Body of pancreas (tissue), 4 donors: ENCODE measurements at regions not wholly inside any gene's neighbourhood (a gene's known extent, or its start where the extent isn't known, plus 50 kb on each side); places are given as distances from the start of the nearest gene placed in this dataset.

ENCODE experiments used
- ATAC-seq: fragments of 150-250 bp; one replicate; pipeline ENCODE4 v1.9.1; 2016
- DNase-seq, 4 donors: peaks; one replicate each; pipeline ENCODE4 v3.0.0-alpha.2; 2019
- H3K27ac ChIP-seq, 4 donors: fragments of 200-600 bp; sonication (generic); 1 replicate in 3 of 4; 2 replicates in 1 of 4; pipeline versions ENCODE4 v1.5.1 to v1.6.1; 2016 to 2019; ENCODE audit warnings: mild to moderate bottlenecking in 1 of 4, mixed read lengths in 1 of 4, moderate library complexity in 1 of 4
- H3K27me3 ChIP-seq, 2 donors: fragments of 200-600 bp; sonication (generic); one replicate each; pipeline ENCODE4 v1.6.0; 2016; ENCODE audit warnings: mild to moderate bottlenecking in 1 of 2
- H3K36me3 ChIP-seq, 2 donors: fragments of 200-600 bp; sonication (generic); replicated peaks in 1 of 2; 2 replicates each; pipeline ENCODE4 v1.5.1; 2016; ENCODE audit warnings: low read depth in 2 of 2; ENCODE audit not compliant: insufficient read depth in 1 of 2
- H3K4me1 ChIP-seq: fragments of 200-600 bp; sonication (generic); one replicate; pipeline ENCODE4 v1.6.0; 2016
- H3K4me3 ChIP-seq, 2 donors: fragments of 200-600 bp; sonication (generic); 1 replicate in 1 of 2; 2 replicates in 1 of 2; pipeline ENCODE4 v1.5.1; 2016 to 2019
- H3K9me3 ChIP-seq, 3 donors: fragments of 200-600 bp; sonication (generic); 1 replicate in 2 of 3; 2 replicates in 1 of 3; pipeline ENCODE4 v1.5.1; 2016
- POLR2A ChIP-seq, 3 donors: fragments of 450-650 bp; IDR thresholded peaks; one replicate each; pipeline ENCODE4 v1.6.1; 2016; ENCODE audit warnings: antibody characterized with exemption in 3 of 3, mild to moderate bottlenecking in 2 of 3
- WGBS, 2 donors: methylation state at CpG; one replicate each; pipeline ENCODE4 v1.1.5; 2017; 5-methylcytosine and 5-hydroxymethylcytosine counted together
- intact Hi-C: fragments of 100-400 bp; cut with DNase I; formaldehyde crosslinking; loops from one replicate; pipeline ENCODE4 v1.15.1; 2023
- TF ChIP-seq, protein P1 (sequence below), 7 experiments: fragments of 450-650 bp in 4 of 7; fragments of 200-600 bp in 3 of 7; sonication (generic) in 3 of 7; IDR thresholded peaks; one replicate each; pipeline ENCODE4 v1.5.1; 2016 to 2019; ENCODE audit warnings: antibody characterized with exemption in 7 of 7

DNA sequence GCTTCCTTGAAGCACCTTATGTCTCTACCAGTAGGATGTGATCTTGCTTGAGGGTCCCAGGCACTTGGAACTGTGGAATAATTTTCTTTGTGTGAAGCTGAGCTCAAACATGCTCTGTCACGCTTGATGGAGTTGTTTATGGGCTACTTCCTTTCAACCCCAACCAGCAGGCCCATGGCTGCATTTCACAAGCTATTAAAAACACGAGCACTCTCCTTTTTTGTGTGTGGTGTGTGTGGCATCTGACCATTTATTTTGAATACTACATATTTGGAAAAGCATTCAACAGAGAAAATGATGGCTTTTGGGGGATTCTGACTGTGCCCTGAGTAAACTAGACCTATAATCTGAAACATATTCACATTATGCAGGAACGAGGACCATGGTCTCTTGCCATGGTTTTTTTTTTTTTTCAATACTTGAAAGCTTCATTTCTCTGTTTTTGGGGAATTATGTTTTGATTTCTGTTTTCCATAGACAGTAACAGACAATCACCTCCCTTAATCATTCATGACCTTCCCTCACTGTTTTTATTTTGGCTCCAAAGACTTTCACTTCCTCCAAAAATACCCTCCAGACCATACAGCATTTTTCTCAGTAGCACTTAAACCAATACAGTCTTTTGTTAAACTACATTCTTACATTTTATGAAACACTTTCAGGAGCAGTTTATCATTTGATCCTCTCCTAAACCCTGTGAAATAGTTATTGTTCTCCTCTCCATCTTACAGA is 233.6 kb upstream of the BMPER start:
- H3K4me3 ChIP-seq = no peak overlapping the region
- DNase-seq (no peak), ATAC-seq (no peak)
- intact Hi-C loops = no loop called here
- no peaks in the 10 kb centered on the region for H3K27me3 ChIP-seq
- TF ChIP-seq, protein P1, sequence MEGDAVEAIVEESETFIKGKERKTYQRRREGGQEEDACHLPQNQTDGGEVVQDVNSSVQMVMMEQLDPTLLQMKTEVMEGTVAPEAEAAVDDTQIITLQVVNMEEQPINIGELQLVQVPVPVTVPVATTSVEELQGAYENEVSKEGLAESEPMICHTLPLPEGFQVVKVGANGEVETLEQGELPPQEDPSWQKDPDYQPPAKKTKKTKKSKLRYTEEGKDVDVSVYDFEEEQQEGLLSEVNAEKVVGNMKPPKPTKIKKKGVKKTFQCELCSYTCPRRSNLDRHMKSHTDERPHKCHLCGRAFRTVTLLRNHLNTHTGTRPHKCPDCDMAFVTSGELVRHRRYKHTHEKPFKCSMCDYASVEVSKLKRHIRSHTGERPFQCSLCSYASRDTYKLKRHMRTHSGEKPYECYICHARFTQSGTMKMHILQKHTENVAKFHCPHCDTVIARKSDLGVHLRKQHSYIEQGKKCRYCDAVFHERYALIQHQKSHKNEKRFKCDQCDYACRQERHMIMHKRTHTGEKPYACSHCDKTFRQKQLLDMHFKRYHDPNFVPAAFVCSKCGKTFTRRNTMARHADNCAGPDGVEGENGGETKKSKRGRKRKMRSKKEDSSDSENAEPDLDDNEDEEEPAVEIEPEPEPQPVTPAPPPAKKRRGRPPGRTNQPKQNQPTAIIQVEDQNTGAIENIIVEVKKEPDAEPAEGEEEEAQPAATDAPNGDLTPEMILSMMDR (IDR thresholded peaks at IDR 0.05) = no peak
- TF ChIP-seq POLR2A (IDR thresholded peaks at IDR 0.05) = no peak
- H3K36me3 ChIP-seq = no peaks in the 10 kb centered on the region
- H3K27ac ChIP-seq = no peak overlapping the region
- WGBS, 2 donors = 52 to 57% methylated on average over 3 of the region's 3 CpGs
- no peaks in the 10 kb centered on the region for H3K4me1 ChIP-seq
- no peaks in the 10 kb centered on the region for H3K9me3 ChIP-seq

DNA sequence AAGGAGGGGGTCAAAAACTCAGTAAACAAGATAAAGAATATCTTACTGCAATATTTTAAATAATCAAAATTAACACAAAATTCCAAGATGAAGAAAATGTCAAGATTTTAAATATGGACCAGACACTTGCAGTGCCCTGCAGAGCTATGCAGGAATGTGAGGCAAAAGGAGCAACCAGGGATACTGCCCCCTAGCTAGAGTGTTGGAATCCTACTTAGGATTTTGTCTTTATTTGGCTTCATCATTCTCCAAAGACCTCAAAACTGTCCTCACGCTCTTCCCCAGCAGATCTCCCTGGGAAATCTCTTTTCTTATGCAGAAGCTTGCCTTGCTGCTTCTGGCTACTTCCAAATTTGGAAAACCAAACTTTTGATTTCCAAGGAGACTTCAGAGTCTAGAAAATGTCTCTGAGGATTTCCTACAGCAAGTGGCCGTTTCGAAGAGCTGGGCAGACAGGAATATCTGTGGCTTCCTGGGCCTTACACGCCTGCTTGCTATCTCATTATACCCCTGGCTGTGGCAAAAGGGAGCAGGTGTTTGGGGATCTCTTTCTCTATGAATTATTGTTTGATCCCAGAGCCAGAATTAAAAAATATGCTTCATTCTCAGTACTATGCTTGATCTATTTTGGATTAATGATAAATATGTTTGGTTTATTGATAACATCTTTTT is 232.2 kb upstream of the BMPER start:
- WGBS, 2 donors = 72 to 95% methylated on average over 4 of the region's 4 CpGs

DNA sequence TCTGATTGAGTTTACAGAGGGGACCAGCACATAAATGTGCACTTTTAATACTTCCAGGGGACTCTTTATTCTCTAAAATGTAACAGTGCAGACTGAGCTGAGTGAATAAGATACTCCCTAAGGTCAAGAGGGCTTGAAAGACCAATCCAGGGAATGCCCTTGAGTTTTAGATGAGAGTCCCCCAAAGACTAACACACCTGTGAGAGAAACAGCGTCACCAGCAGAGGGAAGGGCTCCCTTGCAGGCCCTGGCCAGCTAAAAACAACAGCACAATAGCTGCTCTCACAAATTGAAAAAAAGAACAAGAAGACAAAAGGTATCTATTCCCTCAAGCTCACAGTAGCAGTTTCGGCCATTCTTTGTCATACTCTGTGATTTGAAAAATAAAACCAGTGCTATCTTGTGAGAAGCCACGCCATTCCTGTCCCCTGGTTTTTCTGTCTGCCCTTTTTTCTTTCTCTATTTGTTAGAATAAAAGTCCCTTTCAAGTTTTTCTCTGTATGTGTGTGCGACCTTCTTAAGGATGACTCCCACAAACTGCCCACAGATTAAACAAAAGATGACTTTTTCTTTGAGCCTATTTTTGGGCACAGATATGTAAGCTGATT is 230.4 kb upstream of the BMPER start:
- Histone ChIP-seq H3K4me3 (no peak overlapping the region), H3K27me3 (no peaks in the 10 kb centered on the region), H3K9me3 (no peaks in the 10 kb centered on the region), H3K36me3 (no peaks in the 10 kb centered on the region), H3K27ac (no peak overlapping the region), H3K4me1 (no peaks in the 10 kb centered on the region)
- 91% methylated on average over 4 of the region's 4 CpGs for WGBS, 2 donors
- intact Hi-C loops = no loop called here
- DNase-seq (no peak), ATAC-seq (no peak)
- TF ChIP-seq, protein P1 (IDR thresholded peaks at IDR 0.05) = no peak
- no peak for TF ChIP-seq POLR2A (IDR thresholded peaks at IDR 0.05)

More for the DNA sequence above, 232.2 kb upstream of the BMPER start:
- Histone ChIP-seq H3K27me3 (no peaks in the 10 kb centered on the region), H3K4me3 (no peak overlapping the region), H3K36me3 (no peaks in the 10 kb centered on the region), H3K27ac (no peak overlapping the region), H3K9me3 (no peaks in the 10 kb centered on the region), H3K4me1 (no peaks in the 10 kb centered on the region)
- DNase-seq (no peak), ATAC-seq (no peak)
- no peak for TF ChIP-seq POLR2A (IDR thresholded peaks at IDR 0.05)
- TF ChIP-seq, protein P1 (IDR thresholded peaks at IDR 0.05) = no peak
- intact Hi-C loops = no loop called here

- WGBS, 2 donors = 72 to 86% methylated on average over 4 of the region's 4 CpGs
- ATAC-seq = no peak
- Histone ChIP-seq H3K27me3 (no peaks in the 10 kb centered on the region), H3K9me3 (no peaks in the 10 kb centered on the region), H3K36me3 (no peaks in the 10 kb centered on the region), H3K27ac (no peak overlapping the region), H3K4me1 (no peaks in the 10 kb centered on the region), H3K4me3 (no peak overlapping the region)
- no peak for DNase-seq
- TF ChIP-seq, protein P1 (IDR thresholded peaks at IDR 0.05) = no peak
- no peak for TF ChIP-seq POLR2A (IDR thresholded peaks at IDR 0.05)
- intact Hi-C loops = no loop called here
Measured at GRCh38 chr7:33677556-33677955, 227.8 kb upstream of the BMPER start.
